NOMO-1 treated with dmso at 0.1 percent for 144 hours (cell line): ENCODE measurements at regions not wholly inside any gene's neighbourhood (a gene's known extent, or its start where the extent isn't known, plus 50 kb on each side); places are given as distances from the start of the nearest gene placed in this dataset.

Experiments
- DNase-seq: peaks from one replicate; lab custom pipeline; 2025; ENCODE audit not compliant: unreplicated experiment; lab: John Stamatoyannopoulos, UW

GRCh38 chr5:127993476-127993875 is 90.1 kb upstream of the SLC12A2 start:
- DNase-seq = no peak

- no peak for DNase-seq
These were observed 89.4 kb upstream of the SLC12A2 start for GRCh38 chr5:127994087-127994660.

- no peak for DNase-seq
These were observed 88.0 kb upstream of the SLC12A2 start for GRCh38 chr5:127995556-127995955.

- DNase-seq = no peak
These were observed 86.3 kb upstream of the SLC12A2 start for GRCh38 chr5:127997201-127997704.

GRCh38 chr5:127998950-127999615 is 84.5 kb upstream of the SLC12A2 start:
- DNase-seq = no peak

- no peak for DNase-seq
These were observed 83.7 kb upstream of the SLC12A2 start for GRCh38 chr5:127999909-128000308.

- DNase-seq = no peak
These were observed 81.1 kb upstream of the SLC12A2 start for GRCh38 chr5:128002425-128002824.

- peak; percentile 21 for DNase-seq
These were observed 75.6 kb upstream of the SLC12A2 start for GRCh38 chr5:128007939-128008338.

- DNase-seq = no peak
These were observed 74.2 kb upstream of the SLC12A2 start for GRCh38 chr5:128009403-128009802.

- no peak for DNase-seq
These were observed 72.2 kb upstream of the SLC12A2 start for GRCh38 chr5:128011339-128011738.

GRCh38 chr5:128014578-128014977 is 69.0 kb upstream of the SLC12A2 start:
- DNase-seq = no peak

GRCh38 chr5:128015478-128015877 is 68.1 kb upstream of the SLC12A2 start:
- DNase-seq = no peak

GRCh38 chr5:128015978-128016377 is 67.6 kb upstream of the SLC12A2 start:
- DNase-seq = no peak

GRCh38 chr5:128019391-128019790 is 64.2 kb upstream of the SLC12A2 start:
- no peak for DNase-seq

GRCh38 chr5:128020012-128020411 is 63.6 kb upstream of the SLC12A2 start:
- DNase-seq = no peak

GRCh38 chr5:128021411-128021810 is 62.2 kb upstream of the SLC12A2 start:
- DNase-seq = no peak
